HG03457 (cell line): ENCODE measurements at regions not wholly inside any gene's neighbourhood (a gene's known extent, or its start where the extent isn't known, plus 50 kb on each side); places are given as distances from the start of the nearest gene placed in this dataset.
"Not testable (repeated sequence)": the region's sequence is repeated elsewhere in the genome, so short reads cannot be mapped to it uniquely, and the experiment has no call there.

Experiments used
- ATAC-seq: cut with Tn5 transposase; IDR thresholded peaks from one replicate; pipeline ENCODE4 v1.9.1; 2021; ENCODE audit warnings: moderate number of reproducible peaks; ENCODE audit not compliant: unreplicated experiment

DNA sequence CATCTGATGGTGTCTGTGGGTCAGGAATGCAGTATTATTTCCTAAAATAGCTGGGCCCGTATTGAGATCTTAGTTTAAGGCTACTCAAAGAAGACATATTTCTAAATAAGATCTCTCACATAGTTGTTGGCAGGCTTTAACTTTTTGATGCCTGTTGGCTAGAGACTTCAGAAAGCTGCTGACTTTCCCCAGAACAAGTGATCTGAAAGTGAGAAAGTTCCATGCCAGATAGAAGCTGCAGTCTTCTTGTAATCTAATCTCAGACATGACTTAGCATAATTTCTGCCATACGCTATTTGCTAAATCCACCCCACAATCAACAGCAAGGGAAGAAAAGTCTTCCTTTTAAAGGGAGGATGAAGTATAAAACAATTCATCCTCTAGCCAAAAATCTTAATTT lies 867.1 kb downstream of the IGSF11 start:
- no peak for ATAC-seq

DNA sequence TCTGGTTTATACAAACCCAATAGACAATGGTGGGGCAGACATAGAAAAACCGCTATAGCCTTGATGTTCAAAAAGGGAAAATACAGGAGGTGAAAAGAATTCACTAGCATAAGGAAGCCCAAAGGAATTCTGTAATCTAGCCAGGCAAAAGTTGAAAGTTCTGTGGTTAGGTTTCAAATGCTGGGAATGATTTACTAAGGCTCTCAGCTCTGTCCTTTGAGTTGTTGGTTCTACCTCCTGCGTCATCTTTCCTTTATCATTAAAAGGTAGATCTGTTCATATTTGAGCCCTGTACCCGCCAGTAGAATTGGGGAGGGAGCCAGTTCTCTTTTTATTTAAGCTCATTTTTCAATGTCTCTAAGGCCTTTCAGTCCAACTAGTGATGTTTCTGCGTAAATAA lies 866.5 kb downstream of the IGSF11 start:
- ATAC-seq: no peak

DNA sequence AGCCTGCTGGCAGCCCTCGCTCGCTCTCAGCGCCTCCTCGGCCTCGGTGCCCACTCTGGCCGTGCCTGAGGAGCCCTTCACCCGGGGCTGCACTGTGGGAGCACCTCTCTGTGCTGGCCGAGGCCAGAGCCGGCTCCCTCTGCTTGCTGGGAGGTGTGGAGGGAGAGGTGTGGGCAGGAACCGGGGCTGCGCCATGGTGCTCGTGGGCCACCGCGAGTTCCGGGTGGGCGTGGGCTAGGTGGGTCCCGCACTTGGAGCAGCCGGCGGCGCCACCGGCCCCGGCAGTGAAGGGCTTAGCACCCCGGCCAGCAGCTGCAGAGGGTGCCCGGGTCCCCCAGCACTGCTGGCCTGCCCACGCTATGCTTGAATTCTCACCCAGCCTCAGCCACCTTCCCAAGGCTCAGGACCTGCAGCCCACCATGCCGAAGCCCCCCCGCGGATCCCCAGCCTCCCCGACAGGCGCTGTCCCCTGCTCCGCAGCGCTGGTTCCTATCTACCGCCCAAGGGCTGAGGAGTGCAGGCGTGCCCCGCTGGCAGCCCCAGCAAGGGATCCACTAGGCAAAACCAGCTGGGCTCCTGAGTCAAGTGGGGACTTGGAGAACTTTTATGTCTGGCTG lies 863.3 kb downstream of the IGSF11 start:
- ATAC-seq: no peak

DNA sequence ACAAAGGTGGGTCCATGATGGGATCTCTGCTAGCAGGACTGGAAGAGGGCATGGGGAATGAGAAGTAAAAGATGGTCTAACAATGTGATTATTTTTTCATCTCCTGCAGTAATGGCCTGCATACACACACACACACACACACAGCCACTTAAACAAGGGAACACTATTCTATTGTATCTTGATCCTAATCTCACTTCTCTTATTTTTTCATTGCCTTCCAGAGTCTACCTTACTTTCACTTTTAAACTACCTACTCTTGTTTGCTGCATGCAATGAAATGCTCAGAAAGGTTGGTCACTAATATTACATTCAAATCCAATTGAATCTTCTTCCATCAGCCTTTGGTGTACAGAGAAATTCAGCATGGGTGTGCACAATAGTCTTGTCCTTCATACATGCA lies 853.8 kb downstream of the IGSF11 start:
- ATAC-seq: no peak

DNA sequence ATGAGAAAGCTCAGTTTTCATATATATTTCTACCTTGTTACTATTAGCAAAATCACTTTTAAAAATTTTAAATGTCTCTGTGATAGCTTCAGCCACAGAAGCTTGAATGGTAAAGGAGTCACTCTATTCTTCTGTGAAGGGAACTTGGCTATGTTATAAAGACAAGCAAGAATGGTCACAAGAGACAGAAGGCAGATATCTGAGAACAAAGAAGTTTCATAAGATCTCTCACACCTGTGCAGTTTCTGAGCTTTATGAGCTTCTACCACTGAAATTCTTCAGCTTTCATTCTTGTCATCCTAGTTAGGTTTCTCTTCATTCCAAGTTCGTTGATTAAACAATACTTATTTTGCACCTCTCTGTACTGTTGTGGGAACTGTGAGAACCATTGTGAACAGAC lies 853.4 kb downstream of the IGSF11 start:
- ATAC-seq: no peak

DNA sequence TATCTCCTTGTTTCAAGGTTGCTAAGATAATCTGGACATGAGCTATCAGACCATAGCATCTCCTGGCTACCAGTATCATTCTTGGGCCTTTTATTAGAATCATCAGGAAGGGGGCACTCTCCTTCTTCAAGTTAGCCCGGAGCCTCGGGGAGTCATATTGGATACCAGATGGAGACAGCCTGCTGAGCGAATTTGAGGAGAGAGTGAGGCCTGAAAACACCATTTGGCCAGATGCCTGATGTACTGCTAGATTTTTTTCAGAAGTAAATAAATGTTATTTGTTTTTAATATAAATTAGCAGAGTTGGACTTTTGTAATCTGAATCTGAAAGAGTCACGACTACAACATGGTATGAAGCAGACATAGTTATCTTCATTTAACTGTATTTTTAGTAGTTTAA lies 848.6 kb downstream of the IGSF11 start:
- ATAC-seq: no peak

DNA sequence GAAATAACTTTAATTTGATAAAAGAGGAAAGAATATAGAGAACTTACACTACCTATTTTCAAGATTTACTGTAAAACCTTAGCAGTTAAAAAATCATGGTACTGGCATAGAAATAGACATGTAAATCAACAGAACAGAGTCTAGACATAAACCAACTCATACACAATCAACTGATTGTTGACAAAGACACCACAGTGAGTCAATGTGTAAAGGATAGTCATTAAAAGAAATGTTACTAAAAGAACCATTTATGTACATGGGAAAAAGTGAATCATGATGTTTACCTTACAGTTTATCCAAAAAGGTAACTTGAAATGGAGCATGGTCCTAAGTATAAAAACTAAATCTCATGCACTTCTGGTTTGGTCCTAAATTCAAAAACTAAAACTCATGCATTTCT lies 847.4 kb downstream of the IGSF11 start:
- ATAC-seq: no peak

DNA sequence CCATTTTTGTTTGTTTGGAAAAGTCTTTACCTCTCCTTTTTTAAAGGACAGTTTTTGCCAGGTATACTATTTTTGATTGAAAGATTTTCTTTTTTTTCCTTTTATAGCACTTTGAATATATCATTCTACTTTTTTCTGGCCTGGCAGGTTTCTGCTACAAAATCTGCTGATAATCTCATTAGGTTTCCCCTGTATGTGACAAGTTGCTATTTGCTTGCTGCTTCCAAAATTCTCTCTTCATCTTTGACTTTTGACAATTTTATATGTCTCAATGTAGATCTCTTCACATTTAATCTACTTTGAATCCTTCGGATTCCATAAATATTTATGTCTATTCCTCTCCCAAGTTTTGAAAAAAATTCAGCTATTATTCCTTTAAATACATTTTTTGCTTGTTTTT lies 838.5 kb downstream of the IGSF11 start:
- ATAC-seq: no peak

DNA sequence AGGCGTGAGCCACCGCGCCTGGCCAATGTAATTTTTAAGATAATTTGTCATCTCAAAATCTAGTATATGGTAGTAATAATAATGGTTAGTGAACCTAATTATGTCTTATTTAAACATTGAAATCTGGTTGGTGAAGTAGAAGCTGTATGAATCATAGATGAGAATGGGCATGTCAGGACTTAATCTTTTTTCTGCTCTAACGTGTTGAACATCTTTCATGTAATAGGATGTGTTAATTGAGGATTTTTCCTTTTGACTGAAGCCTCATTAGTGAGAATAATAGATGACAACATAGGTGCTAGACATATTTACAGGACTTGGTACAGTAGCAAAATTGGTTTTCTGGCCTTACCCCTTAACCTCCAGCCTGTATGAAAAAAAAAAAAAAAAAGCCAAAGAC lies 835.6 kb downstream of the IGSF11 start:
- ATAC-seq: no peak

DNA sequence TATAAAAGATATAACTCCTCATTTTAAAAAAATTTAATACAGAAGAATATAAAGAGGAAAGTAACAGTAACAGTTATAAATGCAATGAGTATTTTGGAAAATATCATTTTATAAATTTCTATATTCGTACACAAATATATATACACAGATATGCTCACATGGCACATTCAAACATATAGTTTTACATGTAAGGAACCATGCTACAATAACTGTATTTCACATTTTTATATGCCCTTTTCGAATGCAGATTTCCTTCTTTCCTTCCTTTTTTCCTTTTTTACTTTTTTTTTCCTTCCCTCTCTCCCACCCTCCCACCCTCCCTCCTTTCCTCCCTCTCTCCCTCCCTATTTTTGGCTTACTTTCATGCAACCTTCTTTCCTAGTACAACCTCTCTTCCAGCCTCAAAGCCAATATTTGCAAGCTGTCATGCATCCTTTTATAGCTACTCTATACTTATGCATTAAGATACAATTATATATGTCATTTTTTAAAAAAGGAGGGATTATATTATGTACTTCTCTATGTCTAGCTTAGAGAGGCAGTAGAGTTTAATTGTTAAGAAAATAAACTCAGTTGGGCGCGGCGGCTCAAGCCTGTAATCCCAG lies 830.5 kb downstream of the IGSF11 start:
- ATAC-seq: no peak

DNA sequence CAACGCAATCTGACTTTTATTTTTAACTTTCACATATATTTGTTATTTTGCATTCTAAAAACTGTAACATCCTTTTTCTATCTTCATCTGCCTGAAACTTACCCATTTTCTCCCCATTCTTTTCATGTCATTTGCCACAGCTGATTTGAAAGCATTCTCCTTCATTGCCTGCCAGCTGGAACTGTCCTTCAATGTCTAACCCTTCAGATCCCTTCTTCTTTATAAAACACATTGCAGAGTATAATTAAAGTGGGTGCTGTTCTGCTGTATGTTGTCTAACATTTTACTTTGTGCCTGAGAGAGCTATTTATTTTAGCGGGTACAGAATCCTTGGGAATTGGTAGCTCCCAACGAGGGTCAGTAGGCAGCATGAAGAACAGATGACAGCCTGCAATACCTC lies 827.4 kb downstream of the IGSF11 start:
- ATAC-seq: no peak

DNA sequence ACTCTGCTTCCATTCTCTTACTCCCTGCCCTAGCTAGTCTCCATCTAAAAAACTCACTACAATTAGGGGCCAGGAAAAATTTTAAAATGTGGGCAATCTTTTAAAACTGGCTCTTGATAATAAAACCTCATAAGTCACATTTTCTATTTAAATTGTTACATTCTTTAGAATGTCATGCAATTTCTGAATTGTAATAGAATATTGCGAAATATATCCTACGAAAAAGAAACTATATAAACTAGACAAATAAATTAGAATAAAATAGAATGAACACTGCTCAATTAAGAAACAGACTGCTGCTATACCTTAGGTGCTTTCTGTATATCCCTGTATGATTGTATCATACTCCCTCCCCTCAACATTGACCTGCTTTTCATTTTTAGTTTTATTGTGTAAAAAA lies 826.0 kb downstream of the IGSF11 start:
- no peak for ATAC-seq

DNA sequence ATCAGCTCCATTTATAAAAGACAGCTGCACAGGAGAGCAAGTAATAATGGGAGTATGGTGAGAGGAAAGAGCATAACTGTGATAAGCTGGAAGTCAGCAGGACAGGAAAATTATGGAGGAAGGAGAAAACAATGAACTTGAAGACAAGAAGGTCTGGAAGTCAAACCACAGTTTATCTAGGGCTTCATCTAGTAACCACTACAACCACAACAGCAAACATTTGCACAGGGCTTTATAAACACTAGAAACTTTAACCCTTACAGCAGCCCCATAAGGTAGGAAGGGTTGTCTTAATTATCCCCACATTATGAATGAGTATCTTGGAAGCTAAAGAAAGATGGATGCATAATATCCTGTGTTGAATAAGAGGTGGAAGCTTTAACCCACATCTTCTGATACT lies 820.8 kb downstream of the IGSF11 start:
- no peak for ATAC-seq

DNA sequence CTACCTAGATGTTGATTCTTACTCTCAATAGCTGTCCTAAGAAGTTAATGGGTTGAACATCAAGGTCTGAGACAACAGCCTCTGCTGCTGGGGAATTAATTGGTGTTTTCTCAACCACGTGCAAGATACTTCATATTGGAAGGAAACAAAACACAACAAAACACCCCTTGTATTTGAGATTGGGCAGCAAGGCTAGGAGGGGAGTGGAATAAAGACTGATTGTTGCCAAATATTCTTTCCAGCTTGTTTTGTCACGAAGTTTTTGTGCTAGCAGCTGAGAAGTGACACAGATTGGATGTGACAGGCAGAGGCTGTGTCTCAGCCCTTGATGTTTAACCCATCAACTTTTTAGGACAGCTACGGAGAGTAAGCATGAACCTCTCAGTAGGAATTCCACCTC lies 808.4 kb downstream of the IGSF11 start:
- no peak for ATAC-seq

DNA sequence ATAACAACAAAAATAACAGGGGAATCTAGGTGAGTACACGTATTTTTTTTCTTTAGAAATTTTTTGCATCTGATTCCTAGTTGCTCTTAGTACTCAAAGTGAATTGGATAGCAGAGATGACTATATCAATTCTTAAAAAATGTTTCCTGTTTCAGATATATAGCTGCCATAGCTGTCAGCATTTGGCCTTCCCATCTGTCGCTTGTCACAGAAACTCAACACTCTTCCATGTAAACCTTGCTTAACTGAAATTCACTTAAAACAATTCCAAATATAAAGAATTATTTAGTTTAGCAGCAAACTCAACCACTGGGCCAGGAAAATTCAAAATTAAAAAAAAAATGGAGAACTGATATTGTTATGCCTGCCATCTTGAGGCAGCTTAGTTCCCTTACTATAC lies 807.5 kb downstream of the IGSF11 start:
- ATAC-seq: no peak

DNA sequence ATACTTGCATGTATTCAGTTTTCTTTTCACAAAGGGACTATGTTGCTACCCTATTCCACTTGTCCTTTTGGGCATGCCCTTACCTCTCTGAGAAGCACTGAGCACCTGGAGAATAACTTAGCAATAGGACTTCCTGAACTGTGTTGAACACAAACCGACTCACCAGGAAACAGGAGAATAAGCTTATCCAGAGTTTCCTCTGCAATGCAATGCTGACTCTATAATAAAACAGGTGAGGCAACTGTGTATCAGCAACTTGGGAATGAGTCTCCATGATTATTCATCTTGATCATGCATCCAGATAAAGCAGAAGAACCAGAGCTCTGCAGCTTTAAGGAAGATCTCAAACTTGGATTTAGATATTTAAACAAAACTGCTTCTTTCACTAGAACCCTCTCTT lies 806.5 kb downstream of the IGSF11 start:
- no peak for ATAC-seq

DNA sequence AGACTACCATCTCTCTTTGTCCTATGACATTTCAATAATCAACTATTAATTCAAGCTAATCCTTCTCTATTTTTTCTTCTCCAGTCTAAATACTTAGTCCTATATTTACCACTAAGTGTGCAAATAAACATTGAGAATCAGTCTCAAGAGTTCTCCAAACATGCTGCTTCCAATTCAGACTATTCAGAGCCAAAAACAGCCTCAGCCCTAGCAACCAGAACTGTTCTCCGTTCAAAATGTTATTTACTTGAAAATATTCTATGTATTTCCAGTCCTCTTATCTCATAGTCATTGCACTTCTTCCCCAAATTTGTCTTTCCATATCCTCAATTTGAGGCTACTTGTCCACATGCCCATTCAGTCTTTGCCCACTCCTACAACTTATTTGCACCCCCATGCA lies 805.5 kb downstream of the IGSF11 start:
- ATAC-seq: no peak

DNA sequence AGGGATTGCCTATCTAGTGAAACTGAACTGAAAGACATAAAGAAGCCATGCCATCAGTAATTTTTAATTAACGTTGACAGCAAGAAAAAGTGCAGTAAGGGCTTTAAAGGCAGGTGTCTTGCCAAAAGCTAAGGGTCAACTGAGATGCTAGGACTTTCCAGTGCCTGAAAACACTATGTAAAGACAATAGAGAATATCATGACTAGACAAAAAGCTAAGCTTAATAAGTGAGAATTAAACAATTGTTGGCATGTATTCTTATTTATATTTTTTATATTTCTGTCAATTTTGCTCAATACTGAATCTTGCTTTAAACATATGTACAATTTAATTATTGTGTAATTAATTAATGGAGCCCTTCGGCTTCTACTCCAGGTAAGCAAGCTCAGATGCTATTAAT lies 803.1 kb downstream of the IGSF11 start:
- ATAC-seq: no peak

DNA sequence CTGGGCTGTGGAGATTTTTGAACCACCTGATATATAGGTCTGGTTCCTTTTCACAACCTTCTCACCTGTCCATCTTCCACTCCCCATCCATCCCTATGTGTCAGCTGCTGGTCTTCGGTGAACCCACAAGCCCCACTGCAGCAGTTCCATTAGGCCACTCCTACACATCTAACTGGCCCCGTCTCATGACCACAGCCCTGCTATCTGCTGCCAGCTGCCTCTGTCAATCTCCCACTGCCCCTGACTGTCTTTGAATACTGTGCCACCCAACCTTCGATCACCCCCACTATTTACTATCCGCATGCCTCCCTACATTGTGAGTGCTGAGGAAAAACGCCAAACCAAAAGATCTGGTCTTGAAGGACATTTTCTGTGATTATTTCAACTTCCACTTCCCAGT lies 795.4 kb downstream of the IGSF11 start:
- ATAC-seq: no peak

DNA sequence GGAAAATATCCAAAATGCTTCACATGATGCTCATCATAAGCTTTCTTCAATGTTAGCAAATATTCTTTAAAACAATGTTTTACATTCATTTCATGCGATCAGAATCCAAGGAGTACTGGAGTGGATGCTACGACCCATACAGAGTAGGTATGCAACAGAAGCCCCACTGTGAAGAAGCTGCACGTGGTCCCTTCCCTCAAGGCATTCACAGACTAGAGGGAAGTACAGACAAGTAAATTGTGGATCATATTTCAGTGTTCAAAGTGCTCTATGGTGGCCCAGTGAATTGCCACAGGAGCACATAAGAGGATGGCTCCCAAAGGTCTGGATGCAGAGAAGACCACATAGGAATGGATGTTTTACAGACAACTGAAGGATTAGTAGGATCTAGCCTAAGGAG lies 789.9 kb downstream of the IGSF11 start:
- ATAC-seq: no peak

DNA sequence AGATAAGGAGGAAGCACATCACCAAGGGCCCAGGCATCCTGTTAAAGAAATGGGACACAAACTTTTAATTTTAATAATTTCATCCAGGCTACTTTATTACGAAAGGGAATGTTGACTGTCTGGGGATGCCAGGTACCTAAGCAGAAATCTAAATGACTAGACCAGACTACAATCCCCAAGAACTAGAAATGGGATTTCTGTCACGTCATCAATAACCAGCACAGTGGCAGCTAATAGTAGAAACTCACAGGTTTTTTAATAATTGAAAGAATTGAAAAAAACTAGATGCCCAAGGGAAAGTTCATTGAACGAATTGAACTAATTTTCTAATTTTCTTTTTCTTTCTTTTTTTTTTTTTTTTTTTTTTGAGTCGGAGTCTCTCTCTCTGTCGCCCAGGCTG lies 789.3 kb downstream of the IGSF11 start:
- ATAC-seq: no peak

DNA sequence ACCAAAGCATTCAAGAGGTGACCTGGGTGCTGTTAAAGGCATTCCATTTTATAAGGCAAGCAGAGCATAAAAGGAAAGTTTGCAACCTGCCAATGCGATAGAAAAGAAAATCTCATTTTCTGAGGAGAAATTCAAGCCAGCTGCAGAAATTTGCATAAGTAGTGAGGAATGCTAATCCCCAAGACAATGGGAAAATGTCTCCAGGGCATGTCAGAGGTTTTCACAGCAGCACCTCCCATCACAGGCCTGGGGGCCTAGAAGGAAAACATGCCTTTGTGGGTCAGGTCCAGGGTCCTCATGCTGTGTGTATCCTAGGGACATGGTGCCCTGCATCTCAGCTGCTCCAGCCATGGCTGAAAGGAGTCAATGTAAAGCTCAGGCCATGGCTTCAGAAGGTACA lies 775.8 kb downstream of the IGSF11 start:
- ATAC-seq: not testable (repeated sequence)

DNA sequence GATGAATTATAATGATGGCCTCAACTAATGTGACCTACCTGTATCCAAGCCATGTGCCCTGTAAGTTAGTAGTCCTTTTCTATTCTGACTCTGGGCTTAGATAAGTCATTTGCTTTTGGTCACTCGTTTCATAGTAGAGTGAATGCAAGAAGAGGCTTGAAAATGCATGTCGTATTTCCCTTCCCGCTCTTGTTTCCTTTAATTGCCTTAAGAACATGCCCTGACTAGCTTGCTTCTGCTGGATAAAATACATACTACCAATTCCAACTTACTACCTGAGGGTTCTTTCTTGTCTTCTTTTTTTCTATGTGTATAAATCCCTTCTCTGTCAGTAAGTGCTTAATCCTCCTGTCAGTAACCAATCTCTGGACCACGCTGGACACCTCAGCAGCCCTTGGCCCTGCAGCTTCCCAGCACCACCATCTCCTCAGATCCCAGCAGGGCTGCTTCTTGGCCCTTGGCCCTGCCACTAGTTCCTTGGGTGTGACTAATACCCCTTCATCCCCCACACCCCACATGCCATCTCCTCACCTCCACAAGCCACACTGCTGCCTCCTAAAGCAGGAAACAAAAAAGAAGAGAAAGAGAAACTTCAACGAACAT lies 771.7 kb downstream of the IGSF11 start:
- ATAC-seq: no peak
